Activated T-cell treated with anti-CD3 and anti-CD28 coated beads, Interleukin-2, amount 50 U/mL, for 24 hours (primary cell): ENCODE measurements at regions not wholly inside any gene's neighbourhood (a gene's known extent, or its start where the extent isn't known, plus 50 kb on each side); places are given as distances from the start of the nearest gene placed in this dataset.
"Not testable (repeated sequence)": the region's sequence is repeated elsewhere in the genome, so short reads cannot be mapped to it uniquely, and the experiment has no call there.

Experiments
- DNase-seq: peaks from one replicate; pipeline ENCODE4 v3.0.0-alpha.2; 2020
- H3K27ac Mint-ChIP-seq: 2 replicates; pipeline ENCODE4 v1.8.0; 2020; ENCODE audit warnings: mild to moderate bottlenecking, mixed read lengths
- H3K27me3 Mint-ChIP-seq: 2 replicates; pipeline ENCODE4 v1.8.0; 2020; ENCODE audit warnings: mixed read lengths
- H3K36me3 Mint-ChIP-seq: 2 replicates; pipeline ENCODE4 v1.8.0; 2020; ENCODE audit warnings: low read depth, mixed read lengths
- H3K4me1 Mint-ChIP-seq: 2 replicates; pipeline ENCODE4 v1.8.0; 2020; ENCODE audit warnings: low read depth, mixed read lengths
- H3K4me3 Mint-ChIP-seq: 2 replicates; pipeline ENCODE4 v1.8.0; 2020; ENCODE audit warnings: mild to moderate bottlenecking, moderate library complexity, mixed read lengths
- H3K9me3 Mint-ChIP-seq: 2 replicates; pipeline ENCODE4 v1.8.0; 2020; ENCODE audit warnings: mixed read lengths

GRCh38 chr7:98740643-98741042 is 123.6 kb downstream of the NPTX2 start:
- no peak for DNase-seq
- no peak overlapping the region for H3K4me3 Mint-ChIP-seq

GRCh38 chr7:98745722-98746318 is 124.0 kb downstream of the TMEM130 start:
- H3K27ac Mint-ChIP-seq, result no peak overlapping the region
- no peak overlapping the region for H3K4me3 Mint-ChIP-seq
- H3K36me3 Mint-ChIP-seq, result no peaks in the 10 kb centered on the region
- DNase-seq, result peak; percentile 79
- H3K4me1 Mint-ChIP-seq, result no peaks in the 10 kb centered on the region
- H3K27me3 Mint-ChIP-seq, result peaks cover 10% of the 10 kb centered on the region
- H3K9me3 Mint-ChIP-seq, result no peaks in the 10 kb centered on the region

More at GRCh38 chr7:98740643-98741042, 123.6 kb downstream of the NPTX2 start:
- Mint-ChIP-seq H3K36me3 (no peaks in the 10 kb centered on the region), H3K9me3 (no peaks in the 10 kb centered on the region), H3K27ac (no peak overlapping the region), H3K4me1 (no peaks in the 10 kb centered on the region), H3K27me3 (peaks cover under 1% of the 10 kb centered on the region)

GRCh38 chr7:98748090-98748489 is 121.7 kb downstream of the TMEM130 start:
- Mint-ChIP-seq H3K4me3 (no peak overlapping the region), H3K9me3 (no peaks in the 10 kb centered on the region), H3K4me1 (no peaks in the 10 kb centered on the region), H3K36me3 (no peaks in the 10 kb centered on the region), H3K27ac (no peak overlapping the region), H3K27me3 (peaks cover 10% of the 10 kb centered on the region)
- DNase-seq, result no peak

- peaks cover 7% of the 10 kb centered on the region for H3K27me3 Mint-ChIP-seq
- H3K27ac Mint-ChIP-seq, result no peak overlapping the region
- H3K36me3 Mint-ChIP-seq, result no peaks in the 10 kb centered on the region
- H3K9me3 Mint-ChIP-seq, result no peaks in the 10 kb centered on the region
- no peak for DNase-seq
- no peak overlapping the region for H3K4me3 Mint-ChIP-seq
- no peaks in the 10 kb centered on the region for H3K4me1 Mint-ChIP-seq
These were observed 116.6 kb downstream of the TMEM130 start for GRCh38 chr7:98753176-98753575.

- Mint-ChIP-seq H3K27ac (no peak overlapping the region), H3K36me3 (no peaks in the 10 kb centered on the region), H3K9me3 (no peaks in the 10 kb centered on the region), H3K4me3 (no peak overlapping the region), H3K4me1 (no peaks in the 10 kb centered on the region), H3K27me3 (peaks cover 6% of the 10 kb centered on the region)
- DNase-seq, result no peak
These were observed 115.8 kb downstream of the TMEM130 start for GRCh38 chr7:98753989-98754479.

- no peak overlapping the region for H3K4me3 Mint-ChIP-seq
- peaks cover 15% of the 10 kb centered on the region for H3K27me3 Mint-ChIP-seq
- H3K36me3 Mint-ChIP-seq, result no peaks in the 10 kb centered on the region
- no peaks in the 10 kb centered on the region for H3K4me1 Mint-ChIP-seq
- no peak overlapping the region for H3K27ac Mint-ChIP-seq
- no peak for DNase-seq
- no peaks in the 10 kb centered on the region for H3K9me3 Mint-ChIP-seq
These were observed 114.5 kb downstream of the TMEM130 start for GRCh38 chr7:98755138-98755898.

GRCh38 chr7:98758157-98758556 is 111.7 kb downstream of the TMEM130 start:
- Mint-ChIP-seq H3K9me3 (no peaks in the 10 kb centered on the region), H3K4me1 (no peaks in the 10 kb centered on the region), H3K27ac (no peak overlapping the region), H3K27me3 (peaks cover 33% of the 10 kb centered on the region), H3K4me3 (no peak overlapping the region), H3K36me3 (no peaks in the 10 kb centered on the region)
- DNase-seq, result no peak

- Mint-ChIP-seq H3K9me3 (no peaks in the 10 kb centered on the region), H3K27ac (no peak overlapping the region), H3K27me3 (peaks cover 33% of the 10 kb centered on the region), H3K36me3 (no peaks in the 10 kb centered on the region), H3K4me3 (no peak overlapping the region), H3K4me1 (no peaks in the 10 kb centered on the region)
- DNase-seq, result no peak
These were observed 109.6 kb downstream of the TMEM130 start for GRCh38 chr7:98760201-98760651.

GRCh38 chr7:98761225-98761624 is 108.6 kb downstream of the TMEM130 start:
- Mint-ChIP-seq H3K4me1 (no peaks in the 10 kb centered on the region), H3K36me3 (no peaks in the 10 kb centered on the region), H3K4me3 (no peak overlapping the region), H3K27me3 (peaks cover 29% of the 10 kb centered on the region), H3K27ac (no peak overlapping the region), H3K9me3 (no peaks in the 10 kb centered on the region)
- no peak for DNase-seq

GRCh38 chr7:98762620-98763019 is 107.2 kb downstream of the TMEM130 start:
- Mint-ChIP-seq H3K27me3 (peaks cover 29% of the 10 kb centered on the region), H3K36me3 (no peaks in the 10 kb centered on the region), H3K4me1 (no peaks in the 10 kb centered on the region), H3K9me3 (no peaks in the 10 kb centered on the region), H3K4me3 (no peak overlapping the region), H3K27ac (no peak overlapping the region)
- DNase-seq, result no peak

- Mint-ChIP-seq H3K27ac (no peak overlapping the region), H3K9me3 (no peaks in the 10 kb centered on the region), H3K4me1 (no peaks in the 10 kb centered on the region), H3K36me3 (no peaks in the 10 kb centered on the region), H3K4me3 (no peak overlapping the region), H3K27me3 (peaks cover 29% of the 10 kb centered on the region)
- no peak for DNase-seq
These were observed 106.4 kb downstream of the TMEM130 start for GRCh38 chr7:98763441-98763840.

GRCh38 chr7:98764946-98765345 is 104.9 kb downstream of the TMEM130 start:
- Mint-ChIP-seq H3K27me3 (peaks cover 20% of the 10 kb centered on the region), H3K4me1 (no peaks in the 10 kb centered on the region), H3K9me3 (no peaks in the 10 kb centered on the region), H3K4me3 (no peak overlapping the region), H3K36me3 (no peaks in the 10 kb centered on the region), H3K27ac (no peak overlapping the region)
- DNase-seq, result no peak

GRCh38 chr7:98770085-98770484 is 99.7 kb downstream of the TMEM130 start:
- H3K27me3 Mint-ChIP-seq, result peaks cover 18% of the 10 kb centered on the region
- not testable (repeated sequence) for H3K9me3 Mint-ChIP-seq, H3K4me3 Mint-ChIP-seq

GRCh38 chr7:98771519-98771918 is 98.3 kb downstream of the TMEM130 start:
- H3K27ac Mint-ChIP-seq, result no peak overlapping the region
- peaks cover 3% of the 10 kb centered on the region for H3K4me1 Mint-ChIP-seq
- no peak for DNase-seq
- no peaks in the 10 kb centered on the region for H3K9me3 Mint-ChIP-seq
- no peaks in the 10 kb centered on the region for H3K36me3 Mint-ChIP-seq
- peaks cover 18% of the 10 kb centered on the region for H3K27me3 Mint-ChIP-seq
- H3K4me3 Mint-ChIP-seq, result no peak overlapping the region

More at GRCh38 chr7:98770085-98770484, 99.7 kb downstream of the TMEM130 start:
- not testable (repeated sequence) for DNase-seq, H3K4me1 Mint-ChIP-seq, H3K27ac Mint-ChIP-seq, H3K36me3 Mint-ChIP-seq

- H3K36me3 Mint-ChIP-seq, result no peaks in the 10 kb centered on the region
- no peak overlapping the region for H3K4me3 Mint-ChIP-seq
- no peaks in the 10 kb centered on the region for H3K9me3 Mint-ChIP-seq
- peaks cover 3% of the 10 kb centered on the region for H3K4me1 Mint-ChIP-seq
- DNase-seq, result no peak
- no peak overlapping the region for H3K27ac Mint-ChIP-seq
- peaks cover 18% of the 10 kb centered on the region for H3K27me3 Mint-ChIP-seq
These were observed 97.7 kb downstream of the TMEM130 start for GRCh38 chr7:98771941-98772603.
